Lower leg skin (tissue), 3 donors: ENCODE measurements at regions not wholly inside any gene's neighbourhood (a gene's known extent, or its start where the extent isn't known, plus 50 kb on each side); places are given as distances from the start of the nearest gene placed in this dataset.

ENCODE experiments used
- POLR2A ChIP-seq, 2 donors: fragments of 450-650 bp; IDR thresholded peaks; one replicate each; pipeline ENCODE4 v1.6.1; 2016 to 2017; ENCODE audit warnings: antibody characterized with exemption in 2 of 2, mild to moderate bottlenecking in 1 of 2, moderate library complexity in 1 of 2
- TF ChIP-seq, protein P1 (sequence below), 3 donors: fragments of 450-650 bp; IDR thresholded peaks; one replicate each; pipeline ENCODE4 v1.5.1; 2016; ENCODE audit warnings: antibody characterized with exemption in 3 of 3, mild to moderate bottlenecking in 3 of 3, moderate library complexity in 2 of 3

DNA sequence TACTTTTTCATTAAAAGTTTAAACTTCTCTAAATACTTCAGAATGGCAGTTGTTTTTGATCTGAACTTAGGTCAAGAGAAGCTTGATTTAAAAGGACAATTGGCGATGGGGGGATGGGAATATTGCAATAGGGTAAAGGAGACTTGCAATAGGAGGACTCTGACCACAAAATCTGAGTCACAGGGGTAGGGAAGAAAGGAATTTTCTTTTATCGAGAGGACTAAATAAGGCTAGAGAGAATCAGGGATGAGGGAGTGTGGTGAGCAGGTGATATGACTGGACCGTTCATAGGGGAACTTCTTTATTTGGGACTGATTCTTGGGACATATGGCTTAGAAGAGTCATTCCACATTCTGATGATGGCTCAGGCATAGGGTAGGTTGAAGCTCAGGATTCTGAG lies 1260.2 kb downstream of the ADGRL3 start:
- TF ChIP-seq, protein P1, sequence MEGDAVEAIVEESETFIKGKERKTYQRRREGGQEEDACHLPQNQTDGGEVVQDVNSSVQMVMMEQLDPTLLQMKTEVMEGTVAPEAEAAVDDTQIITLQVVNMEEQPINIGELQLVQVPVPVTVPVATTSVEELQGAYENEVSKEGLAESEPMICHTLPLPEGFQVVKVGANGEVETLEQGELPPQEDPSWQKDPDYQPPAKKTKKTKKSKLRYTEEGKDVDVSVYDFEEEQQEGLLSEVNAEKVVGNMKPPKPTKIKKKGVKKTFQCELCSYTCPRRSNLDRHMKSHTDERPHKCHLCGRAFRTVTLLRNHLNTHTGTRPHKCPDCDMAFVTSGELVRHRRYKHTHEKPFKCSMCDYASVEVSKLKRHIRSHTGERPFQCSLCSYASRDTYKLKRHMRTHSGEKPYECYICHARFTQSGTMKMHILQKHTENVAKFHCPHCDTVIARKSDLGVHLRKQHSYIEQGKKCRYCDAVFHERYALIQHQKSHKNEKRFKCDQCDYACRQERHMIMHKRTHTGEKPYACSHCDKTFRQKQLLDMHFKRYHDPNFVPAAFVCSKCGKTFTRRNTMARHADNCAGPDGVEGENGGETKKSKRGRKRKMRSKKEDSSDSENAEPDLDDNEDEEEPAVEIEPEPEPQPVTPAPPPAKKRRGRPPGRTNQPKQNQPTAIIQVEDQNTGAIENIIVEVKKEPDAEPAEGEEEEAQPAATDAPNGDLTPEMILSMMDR (IDR thresholded peaks at IDR 0.05) = no peak
- no peak for TF ChIP-seq POLR2A (IDR thresholded peaks at IDR 0.05)
